SU-DHL-6 (cell line): ENCODE measurements at regions not wholly inside any gene's neighbourhood (a gene's known extent, or its start where the extent isn't known, plus 50 kb on each side); places are given as distances from the start of the nearest gene placed in this dataset.

Experiments
- H2AFZ ChIP-seq: fragments of 200-600 bp; sonication (generic); 2 replicates; pipeline ENCODE4 v1.6.1; 2014; ENCODE audit warnings: low read depth, mild to moderate bottlenecking, moderate library complexity, mixed read lengths, antibody characterized with exemption, low read length; ENCODE audit not compliant: severe bottlenecking
- H3F3A ChIP-seq: fragments of 200-600 bp; shearing (Covaris generic); 2 replicates; pipeline ENCODE4 v1.6.0; 2016; ENCODE audit warnings: antibody characterized with exemption, mild to moderate bottlenecking; ENCODE audit not compliant: insufficient read depth
- H3K27ac ChIP-seq: fragments of 200-600 bp; sonication (generic); 2 replicates; pipeline ENCODE4 v1.5.1; 2016; ENCODE audit warnings: low read depth, mild to moderate bottlenecking, low read length, moderate library complexity, mixed read lengths
- H3K27me3 ChIP-seq: fragments of 200-600 bp; sonication (generic), shearing (Covaris generic); 2 replicates; pipeline ENCODE4 v1.6.0; 2014; ENCODE audit warnings: mild to moderate bottlenecking, low read length
- H3K36me3 ChIP-seq: fragments of 200-600 bp; sonication (generic); 2 replicates; pipeline ENCODE4 v1.6.1; 2014; ENCODE audit warnings: mild to moderate bottlenecking, low read length, mixed read lengths
- H3K4me2 ChIP-seq: fragments of 300-600, 200-600 bp; shearing (Covaris generic), sonication (generic); 2 replicates; pipeline ENCODE4 v1.6.0; 2014; ENCODE audit warnings: low read length, low read depth, mild to moderate bottlenecking; ENCODE audit not compliant: poor library complexity, severe bottlenecking
- H3K4me3 ChIP-seq: fragments of 200-600 bp; sonication (generic); 2 replicates; pipeline ENCODE4 v1.5.1; 2014; ENCODE audit warnings: antibody characterized with exemption, low read length, mild to moderate bottlenecking, mixed read lengths; ENCODE audit not compliant: insufficient read depth, poor library complexity, severe bottlenecking
- H3K79me2 ChIP-seq: fragments of 200-600 bp; sonication (generic); 2 replicates; pipeline ENCODE4 v1.6.1; 2014; ENCODE audit warnings: mild to moderate bottlenecking, low read length, moderate library complexity; ENCODE audit not compliant: insufficient read depth
- H3K9ac ChIP-seq: fragments of 200-600 bp; sonication (generic); 2 replicates; pipeline ENCODE4 v1.7.0; 2014; ENCODE audit warnings: mild to moderate bottlenecking, low read length
- H3K9me2 ChIP-seq: fragments of 200-600 bp; sonication (generic); replicated peaks from 2 replicates; pipeline ENCODE4 v1.6.1; 2014; ENCODE audit warnings: low read length; ENCODE audit not compliant: insufficient read depth
- H3K9me3 ChIP-seq: fragments of 200-600 bp; sonication (generic); 2 replicates; pipeline ENCODE4 v1.6.1; 2014; ENCODE audit warnings: low read length, mixed read lengths; ENCODE audit not compliant: insufficient read depth
- H4K20me1 ChIP-seq: fragments of 200-600 bp; sonication (generic); 2 replicates; pipeline ENCODE4 v1.6.1; 2014; ENCODE audit warnings: low read depth, mild to moderate bottlenecking, antibody characterized with exemption, low read length, moderate library complexity, mixed read lengths
- EZH2phosphoT487 ChIP-seq: fragments of 200-600 bp; sonication (generic), shearing (Covaris generic); conservative IDR thresholded peaks from 2 replicates; pipeline ENCODE4 v1.6.1; 2018; ENCODE audit warnings: mild to moderate bottlenecking, antibody characterized with exemption, low read length, moderate library complexity, mixed read lengths
- TF ChIP-seq, protein P1 (sequence below): fragments of 200-600 bp; sonication (generic); IDR thresholded peaks from one replicate; pipeline ENCODE4 v1.5.1; 2017; ENCODE audit warnings: antibody characterized with exemption, mild to moderate bottlenecking, low read length, moderate library complexity; ENCODE audit not compliant: insufficient read depth, poor library complexity, severe bottlenecking

DNA sequence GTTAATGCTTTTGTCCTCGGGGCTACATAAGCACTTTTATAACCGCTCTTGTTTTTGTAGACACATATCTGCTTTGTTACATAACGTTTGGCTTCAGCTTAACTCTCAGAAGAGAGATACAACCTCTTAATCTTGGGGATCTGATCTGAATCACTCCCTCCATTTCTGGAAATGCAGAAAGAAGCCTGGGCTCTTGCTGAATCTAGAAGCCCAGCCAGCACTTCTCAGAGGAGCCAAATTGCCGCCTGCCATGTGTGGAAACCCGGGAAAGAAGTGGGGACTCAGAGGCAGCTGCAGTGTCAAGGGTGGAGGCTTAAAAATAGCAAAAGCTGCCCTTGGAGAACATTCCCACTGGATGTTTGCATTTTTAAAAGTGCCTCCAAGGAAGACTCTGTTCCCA is 69.3 kb upstream of the LDB2 start:
- Histone ChIP-seq H3K27ac (no peak overlapping the region), H3K27me3 (no peaks in the 10 kb centered on the region), H3K79me2 (no peaks in the 10 kb centered on the region), H3F3A (no peaks in the 10 kb centered on the region), H3K4me2 (no peak overlapping the region), H3K9me3 (no peaks in the 10 kb centered on the region), H3K9ac (no peak overlapping the region), H3K36me3 (no peaks in the 10 kb centered on the region), H2AFZ (no peak overlapping the region), H4K20me1 (no peaks in the 10 kb centered on the region), H3K4me3 (no peak overlapping the region), H3K9me2 (no peaks in the 10 kb centered on the region)
- TF ChIP-seq EZH2phosphoT487: no peak
- TF ChIP-seq, protein P1, sequence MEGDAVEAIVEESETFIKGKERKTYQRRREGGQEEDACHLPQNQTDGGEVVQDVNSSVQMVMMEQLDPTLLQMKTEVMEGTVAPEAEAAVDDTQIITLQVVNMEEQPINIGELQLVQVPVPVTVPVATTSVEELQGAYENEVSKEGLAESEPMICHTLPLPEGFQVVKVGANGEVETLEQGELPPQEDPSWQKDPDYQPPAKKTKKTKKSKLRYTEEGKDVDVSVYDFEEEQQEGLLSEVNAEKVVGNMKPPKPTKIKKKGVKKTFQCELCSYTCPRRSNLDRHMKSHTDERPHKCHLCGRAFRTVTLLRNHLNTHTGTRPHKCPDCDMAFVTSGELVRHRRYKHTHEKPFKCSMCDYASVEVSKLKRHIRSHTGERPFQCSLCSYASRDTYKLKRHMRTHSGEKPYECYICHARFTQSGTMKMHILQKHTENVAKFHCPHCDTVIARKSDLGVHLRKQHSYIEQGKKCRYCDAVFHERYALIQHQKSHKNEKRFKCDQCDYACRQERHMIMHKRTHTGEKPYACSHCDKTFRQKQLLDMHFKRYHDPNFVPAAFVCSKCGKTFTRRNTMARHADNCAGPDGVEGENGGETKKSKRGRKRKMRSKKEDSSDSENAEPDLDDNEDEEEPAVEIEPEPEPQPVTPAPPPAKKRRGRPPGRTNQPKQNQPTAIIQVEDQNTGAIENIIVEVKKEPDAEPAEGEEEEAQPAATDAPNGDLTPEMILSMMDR: no peak

DNA sequence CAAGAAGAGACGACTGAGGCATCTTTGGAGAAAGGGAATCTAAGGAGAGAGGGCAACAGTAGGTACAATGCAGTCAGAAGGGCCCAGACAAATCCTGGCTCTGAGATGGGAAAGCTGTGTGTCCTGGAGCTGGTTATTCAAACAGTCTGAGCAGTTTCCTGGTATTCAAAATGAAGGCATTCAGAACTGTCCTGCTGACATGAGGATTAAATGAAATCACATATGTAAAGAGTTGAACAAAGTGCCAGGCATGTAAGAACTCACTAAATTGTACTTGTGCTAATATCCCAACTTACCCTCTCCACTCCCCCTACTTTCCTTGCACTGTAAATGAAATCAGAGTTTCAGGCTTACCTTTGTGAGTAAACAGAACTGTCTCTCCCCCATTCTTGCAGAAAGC is 60.9 kb upstream of the LDB2 start:
- no peaks in the 10 kb centered on the region for H3F3A ChIP-seq
- no peak overlapping the region for H3K9ac ChIP-seq
- no peaks in the 10 kb centered on the region for H3K79me2 ChIP-seq
- H3K9me2 ChIP-seq: no peaks in the 10 kb centered on the region
- no peaks in the 10 kb centered on the region for H3K9me3 ChIP-seq
- no peaks in the 10 kb centered on the region for H3K36me3 ChIP-seq
- H2AFZ ChIP-seq: no peak overlapping the region
- H3K27ac ChIP-seq: no peak overlapping the region
- TF ChIP-seq EZH2phosphoT487: no peak
- TF ChIP-seq, protein P1: no peak
- H4K20me1 ChIP-seq: no peaks in the 10 kb centered on the region
- H3K27me3 ChIP-seq: no peaks in the 10 kb centered on the region
- H3K4me3 ChIP-seq: no peak overlapping the region
- no peak overlapping the region for H3K4me2 ChIP-seq

DNA sequence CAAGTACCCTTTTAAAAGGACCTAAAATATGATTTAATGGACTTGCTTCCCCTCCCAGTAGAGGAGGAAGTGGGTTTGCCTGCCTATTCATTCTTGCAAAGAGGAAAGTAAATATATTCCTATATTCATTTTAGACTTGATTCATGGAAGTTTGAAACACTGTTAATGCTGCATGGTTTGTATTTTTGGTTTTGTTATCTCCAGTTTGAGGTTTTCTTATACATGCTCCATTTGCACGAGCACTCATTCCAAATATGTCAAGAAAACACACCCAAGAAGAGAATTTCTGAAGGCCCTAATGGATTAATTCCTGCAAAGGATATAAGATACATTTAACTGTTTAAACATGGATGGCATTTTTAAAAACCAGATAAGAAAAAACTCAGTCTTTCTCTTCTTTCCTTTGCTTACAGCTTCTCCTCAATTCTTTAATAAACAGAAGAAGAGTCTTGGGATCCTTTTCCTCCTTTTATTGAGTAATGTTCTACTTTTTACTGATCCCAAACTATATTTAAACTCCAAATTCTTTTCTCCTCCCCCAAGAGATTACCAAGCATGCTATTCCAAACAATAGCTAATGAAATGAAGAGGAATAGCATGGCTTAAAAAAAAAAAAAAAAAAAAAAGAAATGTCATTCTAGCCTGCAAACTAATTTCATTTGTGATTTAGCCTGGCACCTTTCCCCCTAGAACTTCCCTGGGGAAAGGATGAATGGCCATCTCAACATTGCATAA is 54.6 kb upstream of the LDB2 start:
- H3K9me2 ChIP-seq: no peaks in the 10 kb centered on the region
- H3K4me2 ChIP-seq: no peak overlapping the region
- no peaks in the 10 kb centered on the region for H3K27me3 ChIP-seq
- TF ChIP-seq EZH2phosphoT487: no peak
- TF ChIP-seq, protein P1: no peak
- H3K27ac ChIP-seq: no peak overlapping the region
- no peak overlapping the region for H2AFZ ChIP-seq
- no peak overlapping the region for H3K9ac ChIP-seq
- H3F3A ChIP-seq: no peaks in the 10 kb centered on the region
- no peaks in the 10 kb centered on the region for H3K9me3 ChIP-seq
- no peaks in the 10 kb centered on the region for H3K79me2 ChIP-seq
- no peaks in the 10 kb centered on the region for H4K20me1 ChIP-seq
- H3K4me3 ChIP-seq: no peak overlapping the region
- H3K36me3 ChIP-seq: no peaks in the 10 kb centered on the region
